HG03064 (cell line): ENCODE measurements at regions not wholly inside any gene's neighbourhood (a gene's known extent, or its start where the extent isn't known, plus 50 kb on each side); places are given as distances from the start of the nearest gene placed in this dataset.
"Not testable (repeated sequence)": the region's sequence is repeated elsewhere in the genome, so short reads cannot be mapped to it uniquely, and the experiment has no call there.

Source experiments
- ATAC-seq: cut with Tn5 transposase; IDR thresholded peaks from one replicate; pipeline ENCODE4 v1.9.1; 2021; ENCODE audit warnings: low read depth; ENCODE audit not compliant: unreplicated experiment

DNA sequence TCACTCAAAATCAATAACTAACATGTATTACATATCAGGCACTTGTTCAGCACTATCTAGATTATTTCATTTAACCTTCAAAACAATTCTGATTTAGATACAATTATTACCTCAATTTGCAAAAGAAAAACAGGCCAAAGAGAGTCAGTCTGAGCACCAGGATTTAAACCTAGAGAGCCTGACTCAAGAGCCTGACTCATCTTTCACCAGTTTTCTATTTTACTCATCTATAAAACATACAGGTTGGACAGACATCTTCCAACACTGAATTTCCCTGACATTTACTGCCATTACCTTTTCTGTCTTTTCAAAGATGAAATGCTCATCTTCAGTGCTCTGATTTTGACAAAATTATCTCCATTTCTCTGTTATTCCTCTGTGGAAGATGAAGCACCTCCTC is 116.5 kb downstream of the MRPL39 start:
- ATAC-seq, result no peak

DNA sequence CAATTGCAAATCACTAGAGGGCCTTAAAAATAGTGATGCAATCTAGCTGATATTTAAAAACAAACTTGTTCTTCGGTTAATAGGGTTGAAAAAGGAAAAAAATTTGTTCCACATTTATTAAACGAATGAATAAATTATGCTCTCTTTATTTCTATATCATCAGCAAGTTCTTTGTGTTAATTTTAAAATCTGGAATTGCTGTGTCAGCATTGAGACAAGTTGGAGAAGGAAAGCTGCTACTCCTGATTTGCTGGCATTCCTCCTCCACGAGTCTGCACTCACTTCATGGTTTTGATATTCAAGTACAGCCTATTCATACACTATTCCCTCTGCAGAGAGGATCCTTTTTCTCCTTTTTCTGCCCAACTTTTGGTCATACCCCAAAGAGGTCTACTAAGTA is 117.6 kb downstream of the MRPL39 start:
- no peak for ATAC-seq

DNA sequence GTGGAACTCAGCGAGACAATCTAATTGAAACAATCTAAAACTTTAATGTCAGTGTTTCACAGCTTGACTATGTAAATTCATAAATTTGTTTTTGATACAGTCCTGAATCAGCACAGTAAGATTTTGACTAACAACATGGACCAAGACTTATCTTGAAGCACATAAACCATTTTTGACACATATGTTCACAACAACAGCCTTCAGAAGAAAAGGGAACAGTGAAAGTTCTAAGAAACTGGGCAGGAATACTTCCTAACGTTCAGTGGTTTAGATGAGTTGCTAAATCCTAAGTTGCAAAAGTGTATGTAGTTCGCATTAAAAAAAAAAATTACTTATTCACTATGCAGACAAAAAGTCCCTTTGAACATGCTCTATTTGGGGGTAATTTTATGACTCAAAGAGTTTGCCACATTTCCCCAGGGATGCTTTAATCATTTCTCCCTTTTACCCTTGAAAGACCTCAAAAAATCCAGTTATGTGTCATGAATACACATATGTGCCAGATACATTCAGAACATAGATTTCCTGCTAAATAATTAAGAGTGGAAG is 120.2 kb downstream of the MRPL39 start:
- ATAC-seq, result peak; percentile 48

DNA sequence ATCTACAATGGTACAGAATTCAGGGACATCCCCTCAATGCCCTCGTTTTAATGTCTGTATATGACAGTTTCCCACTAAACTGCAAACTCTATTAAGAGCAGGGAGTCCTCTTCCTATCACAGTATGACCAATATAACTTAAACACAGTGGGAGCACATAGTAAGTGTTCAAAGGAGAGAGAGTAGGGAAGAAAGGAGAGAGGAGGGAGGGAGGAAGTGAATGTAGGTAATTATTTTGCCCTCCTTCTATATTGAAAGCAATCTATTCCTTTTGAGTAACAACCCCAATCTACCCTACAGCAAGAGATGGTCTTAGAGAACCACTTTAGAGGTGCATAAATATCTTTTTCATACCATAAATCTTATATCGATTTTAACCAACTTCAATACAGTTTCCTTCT is 121.4 kb downstream of the MRPL39 start:
- ATAC-seq, result no peak

DNA sequence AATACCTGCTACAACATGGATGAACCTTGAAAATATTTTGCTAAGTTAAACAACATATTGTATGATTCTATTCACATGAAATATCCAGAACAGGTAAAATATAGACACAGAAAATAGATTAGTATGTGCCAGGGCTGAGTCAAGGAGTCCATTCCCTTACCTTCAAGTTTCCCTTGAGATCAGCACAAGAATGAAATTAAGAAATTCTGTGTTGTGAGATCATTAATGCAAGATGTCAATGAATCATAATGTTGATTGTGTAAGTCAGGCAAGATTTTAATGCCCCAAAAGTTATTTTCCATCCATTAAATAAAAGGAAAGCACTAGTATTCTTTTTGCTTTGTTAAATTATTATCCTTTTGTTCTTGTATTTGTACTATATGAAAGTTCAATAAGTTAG is 139.4 kb downstream of the MRPL39 start:
- no peak for ATAC-seq

DNA sequence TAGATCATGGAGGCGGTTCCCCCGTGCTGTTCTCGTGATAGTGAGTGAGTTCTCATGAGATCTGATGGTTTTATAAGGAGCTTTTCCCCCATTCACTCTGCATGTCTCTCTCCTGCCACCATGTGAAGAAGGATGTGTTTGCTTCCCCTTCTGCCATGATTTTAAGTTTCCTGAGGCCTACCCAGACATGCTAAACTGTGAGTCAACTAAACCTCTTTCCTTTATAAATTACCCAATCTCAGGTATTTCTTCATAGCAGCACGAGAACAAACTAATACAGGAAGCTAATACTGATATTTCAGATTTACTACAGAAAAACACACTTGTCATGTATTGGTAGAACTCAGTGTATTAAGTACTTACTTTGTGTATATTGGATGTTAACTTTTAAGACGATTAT is 140.2 kb downstream of the MRPL39 start:
- ATAC-seq, result not testable (repeated sequence)

DNA sequence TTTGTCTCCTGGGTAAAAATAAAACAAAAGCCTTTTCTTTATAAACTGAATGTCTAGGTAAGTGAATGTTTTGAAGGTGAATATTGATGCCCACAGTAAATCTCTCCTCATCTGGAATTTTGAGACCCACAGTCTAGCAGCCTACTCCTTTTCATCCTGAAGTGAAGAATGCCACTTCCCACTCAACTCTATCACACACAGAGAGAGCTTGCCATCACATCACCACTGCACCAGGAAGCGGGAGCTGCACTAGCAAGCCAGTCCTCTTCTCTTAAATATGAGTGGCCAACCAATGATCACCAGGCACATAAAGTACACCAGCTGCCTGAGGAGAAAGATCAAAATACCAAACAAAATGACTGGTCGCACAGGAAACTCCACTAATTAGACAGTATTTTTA is 140.8 kb downstream of the MRPL39 start:
- no peak for ATAC-seq

DNA sequence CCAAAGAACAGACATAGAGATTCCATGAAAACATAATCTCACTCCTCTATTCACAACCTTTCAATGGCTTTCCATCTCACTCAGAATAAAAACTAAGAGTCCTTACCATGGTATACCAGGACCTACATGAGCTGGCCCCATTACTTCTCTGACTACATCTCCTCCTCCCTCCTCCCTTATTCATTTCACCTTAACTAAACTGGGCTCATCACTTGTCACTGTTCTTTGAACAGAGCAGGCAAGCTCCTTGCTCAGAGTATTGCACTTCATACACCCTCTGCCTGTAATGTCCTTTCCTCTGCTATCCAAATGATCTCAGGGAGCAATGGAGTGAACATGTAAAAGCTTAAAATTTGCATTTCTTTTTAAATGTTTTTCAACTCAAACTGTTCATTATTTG is 142.0 kb downstream of the MRPL39 start:
- no peak for ATAC-seq

DNA sequence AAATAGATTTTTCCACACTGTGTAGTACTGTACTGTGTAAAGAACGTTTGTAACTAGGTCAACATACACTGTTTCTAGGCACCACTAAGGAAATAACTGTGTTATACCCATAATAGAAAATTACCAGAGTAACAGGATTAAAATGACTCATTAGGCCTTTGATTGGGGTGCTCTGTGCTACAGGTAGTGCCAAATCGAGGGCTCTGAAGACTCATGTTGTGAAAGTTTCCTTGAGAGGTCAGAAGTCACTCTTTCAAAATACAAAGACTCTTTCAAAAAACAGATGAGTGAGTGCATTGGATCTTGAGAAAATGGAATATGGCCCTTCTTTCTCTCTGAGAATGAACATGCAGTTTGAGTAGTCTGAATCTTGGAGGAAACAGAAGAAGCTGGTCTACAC is 143.0 kb downstream of the MRPL39 start:
- ATAC-seq, result peak; percentile 50

DNA sequence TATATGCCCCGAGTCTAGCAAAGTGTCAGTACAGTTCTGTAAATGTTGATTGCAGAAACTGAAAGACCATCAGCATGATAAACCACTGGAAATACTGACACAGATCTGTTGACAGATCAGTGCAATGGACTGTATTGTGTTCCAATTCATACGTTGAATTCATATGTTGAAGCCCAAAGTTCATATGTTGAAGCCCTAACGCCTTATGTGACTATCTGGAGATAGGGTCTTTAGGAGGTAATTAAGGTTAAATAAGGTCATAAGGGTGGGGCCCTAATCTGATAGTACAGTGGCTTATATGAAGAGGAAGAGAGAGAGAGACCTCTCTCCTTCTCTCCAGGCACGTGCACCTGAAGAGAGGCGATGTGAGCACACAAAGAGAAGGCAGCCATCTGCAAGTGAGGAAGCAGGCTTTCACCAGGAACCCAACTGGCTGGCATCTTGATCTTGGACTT is 144.7 kb downstream of the MRPL39 start:
- ATAC-seq, result peak; percentile 52

DNA sequence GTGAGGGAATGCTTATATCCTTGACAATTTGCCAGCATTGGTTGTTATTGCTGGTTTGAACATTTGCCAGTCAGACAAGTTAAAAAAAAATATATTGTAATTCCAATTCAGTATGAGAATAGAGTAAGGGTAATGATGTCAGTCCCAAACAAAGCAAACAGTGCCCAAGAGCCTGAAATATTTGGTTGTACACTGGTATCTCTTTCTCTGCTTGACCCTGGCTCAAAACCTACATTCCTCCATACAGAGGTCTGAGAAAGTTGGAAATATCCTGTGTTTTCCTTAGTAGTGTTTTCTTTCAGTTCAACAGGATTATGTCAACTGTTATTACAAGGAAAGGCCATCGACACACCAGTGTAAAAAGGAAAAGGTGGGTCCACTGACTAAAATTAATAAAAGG is 145.6 kb downstream of the MRPL39 start:
- no peak for ATAC-seq

DNA sequence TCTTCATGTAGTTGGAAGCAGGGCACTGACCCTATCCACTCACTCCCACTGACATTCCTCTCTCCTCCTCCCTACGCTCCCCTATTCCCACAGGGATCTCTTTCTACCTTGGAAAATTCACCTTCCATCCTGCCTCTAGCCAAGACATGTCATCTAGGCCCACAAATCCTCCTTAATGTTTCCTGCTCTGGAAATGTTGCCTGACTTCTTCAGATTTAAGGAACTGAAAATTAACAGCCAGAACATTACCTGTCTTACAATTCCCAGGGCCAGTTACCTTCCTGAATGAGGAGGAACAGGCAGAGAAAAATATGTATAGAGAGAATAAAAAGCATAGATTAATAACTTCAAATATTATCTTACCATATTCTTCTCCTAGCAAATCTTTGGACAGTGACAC is 147.3 kb downstream of the MRPL39 start:
- no peak for ATAC-seq

DNA sequence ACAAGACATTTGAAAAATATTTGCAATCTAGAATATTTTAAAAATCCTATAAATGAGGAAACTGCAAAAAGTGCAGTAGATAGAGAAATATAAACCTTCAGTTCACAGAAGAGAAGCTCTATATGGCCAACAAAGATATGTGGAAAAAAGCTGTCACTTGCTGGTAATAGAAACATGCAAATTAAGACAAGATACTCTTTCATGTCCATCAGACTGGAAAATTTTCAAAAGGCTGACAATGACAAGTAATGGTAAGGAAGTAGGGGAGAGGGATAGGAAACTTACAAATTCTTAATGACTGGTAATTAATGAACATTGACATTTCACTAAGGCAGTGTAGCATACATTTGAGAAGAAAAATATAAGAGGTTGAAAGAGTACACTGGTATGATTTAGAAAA is 147.9 kb downstream of the MRPL39 start:
- ATAC-seq, result no peak

DNA sequence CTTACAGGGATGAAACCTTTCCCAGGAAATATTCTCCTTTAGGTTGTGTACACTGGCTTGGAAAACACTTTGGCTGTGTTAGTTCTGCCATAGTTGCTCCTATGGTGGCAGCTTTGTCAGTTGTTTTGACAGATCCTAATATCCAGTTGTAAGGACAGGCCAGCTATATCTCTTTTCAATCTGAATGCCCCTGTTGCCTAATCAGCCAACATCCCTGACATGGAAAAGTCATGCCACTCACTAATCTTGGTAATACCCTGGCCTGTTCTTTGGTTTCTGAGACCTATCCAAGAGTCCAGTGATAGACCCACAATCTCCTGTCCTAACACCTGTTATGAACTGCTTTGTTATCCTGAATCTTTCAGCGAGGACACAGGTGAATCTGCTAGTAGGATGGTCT is 148.8 kb downstream of the MRPL39 start:
- no peak for ATAC-seq

DNA sequence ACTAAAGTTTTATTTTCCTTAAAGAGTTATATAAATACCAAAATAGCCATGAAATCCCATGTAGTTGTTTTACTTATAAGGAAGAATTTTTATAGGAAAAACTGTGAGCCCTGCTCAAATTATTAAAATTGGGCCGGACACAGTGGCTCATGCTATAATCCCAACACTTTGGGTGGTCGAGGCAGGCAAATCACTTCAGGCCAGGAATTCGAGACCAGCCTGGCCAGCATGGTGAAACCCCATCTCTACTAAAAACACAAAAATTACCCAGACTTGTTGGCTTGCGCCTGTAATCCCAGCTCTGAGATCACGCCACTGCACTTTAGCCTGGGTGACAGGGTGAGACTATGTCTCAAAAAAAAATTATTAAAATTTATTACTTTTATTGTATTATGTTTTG is 149.3 kb downstream of the MRPL39 start:
- ATAC-seq, result no peak

DNA sequence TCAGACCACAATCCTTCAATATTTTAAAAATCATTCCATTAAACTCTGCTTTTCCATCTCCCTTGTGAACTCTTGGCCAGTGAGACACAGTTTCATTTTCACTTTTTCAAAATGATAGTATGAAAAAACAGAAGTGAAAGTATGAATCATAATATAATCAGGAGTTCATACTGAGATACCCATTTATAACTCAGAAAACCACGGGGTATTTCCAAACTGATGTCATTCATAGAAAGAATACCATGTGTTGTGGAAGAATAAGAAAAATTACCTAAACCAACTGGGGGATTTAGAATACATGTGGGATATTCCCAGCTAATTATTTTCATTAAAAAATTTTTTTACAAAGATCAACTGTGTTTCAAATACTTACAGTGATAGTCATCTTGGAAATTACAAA is 149.9 kb downstream of the MRPL39 start:
- ATAC-seq, result peak; percentile 49

DNA sequence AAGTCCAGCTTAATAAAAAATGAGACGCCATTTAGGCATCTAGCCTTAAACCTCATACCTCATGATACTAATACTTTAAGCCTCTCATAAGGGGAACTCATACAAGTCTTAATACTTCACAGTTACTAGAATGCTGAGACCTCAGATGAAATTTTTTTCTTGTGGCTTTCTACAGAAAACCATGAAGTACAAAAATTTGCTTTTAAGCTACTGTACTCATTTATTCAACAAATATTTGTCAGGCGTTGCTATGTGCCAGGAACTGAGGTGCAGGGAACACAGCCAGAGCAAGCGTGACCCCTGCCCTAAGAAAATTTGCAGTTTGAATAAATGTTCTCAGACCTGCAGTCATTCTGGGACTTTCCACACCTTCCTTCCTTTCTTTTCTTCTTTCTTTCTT is 150.6 kb downstream of the MRPL39 start:
- peak; percentile 48 for ATAC-seq

DNA sequence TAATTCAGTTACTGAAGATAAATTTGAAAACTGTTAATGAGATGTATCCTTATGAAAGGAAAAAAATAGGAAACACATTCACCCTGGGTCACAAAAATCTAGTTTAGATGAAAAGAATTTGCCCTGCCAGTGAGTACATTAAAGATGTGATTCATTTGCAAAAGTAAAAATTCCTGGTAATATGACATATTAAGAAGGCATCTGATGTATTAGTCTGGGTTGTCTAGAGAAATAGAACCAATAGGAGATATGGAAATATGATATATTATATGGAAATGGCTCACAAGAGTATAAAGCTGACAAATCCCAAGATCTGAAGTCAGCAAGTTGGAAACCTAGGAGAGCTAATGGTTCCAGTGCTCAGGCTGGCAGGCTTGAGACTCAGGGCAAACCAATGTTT is 153.8 kb downstream of the MRPL39 start:
- no peak for ATAC-seq

DNA sequence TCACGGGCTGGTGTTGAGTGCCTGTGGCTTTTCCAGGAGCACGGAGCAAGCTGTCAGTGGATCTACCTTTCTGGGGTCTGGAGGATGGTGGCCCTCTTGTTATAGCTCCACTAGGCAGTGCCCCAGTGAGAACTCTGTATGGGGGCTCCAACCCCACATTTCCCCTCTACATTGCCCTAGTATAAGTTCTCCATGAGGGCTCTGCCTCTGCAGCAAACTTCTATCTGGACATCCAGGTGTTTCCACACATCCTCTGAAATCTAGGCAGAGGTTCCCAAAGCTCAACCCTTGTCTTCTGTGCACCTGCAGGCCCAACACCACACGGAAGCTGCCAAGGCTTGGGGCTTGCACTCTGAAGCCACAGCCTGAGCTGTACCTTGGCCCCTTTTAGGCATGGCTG is 157.3 kb downstream of the MRPL39 start:
- no peak for ATAC-seq

DNA sequence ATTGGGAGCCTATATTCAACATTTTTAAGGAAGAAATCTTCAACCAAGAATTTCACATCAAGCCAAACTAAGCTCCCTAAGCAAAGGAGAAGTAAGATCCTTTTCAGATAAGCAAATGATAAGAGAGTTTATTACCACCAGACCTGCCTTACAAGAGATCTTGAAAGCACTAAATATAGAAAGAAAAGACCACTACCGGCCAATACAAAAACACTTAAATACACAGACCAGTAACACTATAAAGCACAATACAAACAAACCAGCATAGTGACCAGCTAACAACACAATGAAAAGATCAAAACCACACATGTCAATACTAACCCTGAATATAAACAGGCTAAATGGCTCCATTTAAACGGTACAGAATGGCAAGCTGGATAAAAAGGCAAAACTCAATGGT is 165.4 kb downstream of the MRPL39 start:
- no peak for ATAC-seq

DNA sequence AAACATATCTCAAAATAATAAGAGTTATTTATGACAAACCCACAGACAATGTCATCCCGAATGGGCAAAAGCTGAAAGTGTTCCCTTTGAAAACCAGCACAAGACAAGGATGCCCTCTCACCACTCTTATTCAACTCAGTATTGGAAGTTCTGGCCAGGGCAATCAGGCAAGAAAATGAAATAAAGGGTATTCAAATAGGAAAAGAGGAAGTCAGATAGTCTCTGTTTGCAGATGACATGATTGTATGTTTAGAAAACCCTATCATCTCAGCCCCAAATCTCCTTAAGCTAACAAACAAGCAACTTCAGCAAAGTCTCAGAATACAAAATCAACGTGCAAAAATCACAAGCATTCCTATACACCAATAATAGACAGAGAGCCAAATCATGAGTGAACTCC is 169.8 kb downstream of the MRPL39 start:
- not testable (repeated sequence) for ATAC-seq

DNA sequence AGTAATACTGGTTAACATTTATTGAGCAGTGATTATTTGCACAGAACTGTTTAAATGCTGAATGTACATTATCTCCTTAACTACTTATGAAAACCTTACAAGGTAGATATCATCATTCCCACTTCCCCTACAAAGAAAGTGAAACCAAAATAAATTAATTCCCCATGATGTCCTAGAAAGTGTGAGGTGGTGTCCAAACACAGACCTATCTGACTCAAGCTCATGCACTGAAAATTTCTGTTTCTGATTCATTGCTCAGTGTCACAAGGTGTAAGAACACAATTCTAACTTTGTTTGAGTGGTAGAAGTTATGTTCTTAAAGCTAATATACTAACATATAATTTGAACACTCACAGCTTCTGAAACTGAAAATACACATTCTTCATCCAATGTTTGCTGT is 178.7 kb downstream of the MRPL39 start:
- peak; percentile 49 for ATAC-seq

DNA sequence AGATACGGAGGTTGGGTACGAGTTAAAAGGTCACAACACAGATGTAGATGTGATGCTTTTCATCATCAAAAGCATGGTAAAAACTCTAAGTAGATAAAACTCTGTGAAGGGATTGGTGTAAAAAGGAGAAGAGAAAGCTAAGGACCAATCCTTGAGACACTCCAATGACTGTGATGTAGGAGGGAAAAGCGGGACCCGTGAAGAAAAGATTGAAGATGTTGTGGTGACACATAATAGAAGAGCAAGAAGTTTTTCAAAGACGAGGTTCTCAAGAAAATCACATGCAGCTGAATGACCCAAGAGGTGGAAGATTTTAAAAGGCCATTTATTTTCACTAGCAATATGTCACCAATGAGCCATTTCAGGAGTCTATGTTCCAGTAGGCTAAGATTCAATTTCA is 179.5 kb downstream of the MRPL39 start:
- ATAC-seq, result no peak
